PFSK-1 (cell line): ENCODE measurements at regions not wholly inside any gene's neighbourhood (a gene's known extent, or its start where the extent isn't known, plus 50 kb on each side); places are given as distances from the start of the nearest gene placed in this dataset.

ENCODE experiments used
- FOXP2 ChIP-seq: optimal IDR thresholded peaks from 2 replicates; pipeline ENCODE3; 2011; ENCODE audit warnings: borderline replicate concordance, control low read depth, inconsistent platforms; ENCODE audit not compliant: insufficient read depth; ENCODE audit errors: extremely low read length, extremely low read depth
- POLR2AphosphoS5 ChIP-seq: IDR thresholded peaks from 2 replicates; pipeline ENCODE4 v1.6.1; 2012; ENCODE audit warnings: low read depth, mild to moderate bottlenecking, control low read depth, low read length, moderate library complexity
- REST ChIP-seq, 2 experiments: IDR thresholded peaks; 2 replicates each; pipeline versions ENCODE4 v1.6.1 to v1.8.0; 2011 to 2012; ENCODE audit warnings: low read depth in 2 of 2, low read length in 2 of 2, control low read depth in 1 of 2, inconsistent platforms in 1 of 2, mild to moderate bottlenecking in 1 of 2, moderate library complexity in 1 of 2; ENCODE audit not compliant: insufficient read depth in 1 of 2
- SIN3A ChIP-seq: IDR thresholded peaks from 2 replicates; pipeline ENCODE4 v1.6.1; 2012; ENCODE audit warnings: mild to moderate bottlenecking, low read length, moderate library complexity, borderline replicate concordance; ENCODE audit not compliant: insufficient read depth
- TAF1 ChIP-seq: IDR thresholded peaks from 2 replicates; pipeline ENCODE4 v1.6.1; 2012; ENCODE audit warnings: low read length, control low read depth, borderline replicate concordance; ENCODE audit not compliant: insufficient read depth

- no peak for TF ChIP-seq FOXP2
- no peak for TF ChIP-seq POLR2AphosphoS5
- TF ChIP-seq TAF1: no peak
- TF ChIP-seq REST (IDR thresholded peaks at IDR 0.05; ENCODE audit: insufficient read depth in 1 of 2, low read depth in 2 of 2, low read length in 2 of 2): no peak
- TF ChIP-seq SIN3A: no peak
Observed at GRCh38 chr21:35862969-35863368, 197.4 kb downstream of the SETD4 start.

- TF ChIP-seq FOXP2: no peak
- no peak for TF ChIP-seq TAF1
- no peak for TF ChIP-seq SIN3A
- TF ChIP-seq POLR2AphosphoS5: no peak
- TF ChIP-seq REST (IDR thresholded peaks at IDR 0.05; ENCODE audit: insufficient read depth in 1 of 2, low read depth in 2 of 2, low read length in 2 of 2): no peak
Observed at GRCh38 chr21:35861661-35862060, 198.7 kb downstream of the SETD4 start.

GRCh38 chr21:35860189-35860869 lies 200.0 kb downstream of the SETD4 start:
- TF ChIP-seq SIN3A: no peak
- no peak for TF ChIP-seq FOXP2
- TF ChIP-seq POLR2AphosphoS5: no peak
- no peak for TF ChIP-seq REST (IDR thresholded peaks at IDR 0.05; ENCODE audit: insufficient read depth in 1 of 2, low read depth in 2 of 2, low read length in 2 of 2)
- TF ChIP-seq TAF1: no peak

GRCh38 chr21:35859677-35860076 lies 200.6 kb downstream of the SETD4 start:
- TF ChIP-seq SIN3A (no peak), REST (IDR thresholded peaks at IDR 0.05; ENCODE audit: insufficient read depth in 1 of 2, low read depth in 2 of 2, low read length in 2 of 2) (no peak), TAF1 (no peak), POLR2AphosphoS5 (no peak), FOXP2 (no peak)

GRCh38 chr21:35857095-35857494 lies 203.2 kb downstream of the SETD4 start:
- no peak for TF ChIP-seq SIN3A
